ENCODE measurements at regions not wholly inside any gene's neighbourhood (a gene's known extent, or its start where the extent isn't known, plus 50 kb on each side); places are given as distances from the start of the nearest gene placed in this dataset.

DNA sequence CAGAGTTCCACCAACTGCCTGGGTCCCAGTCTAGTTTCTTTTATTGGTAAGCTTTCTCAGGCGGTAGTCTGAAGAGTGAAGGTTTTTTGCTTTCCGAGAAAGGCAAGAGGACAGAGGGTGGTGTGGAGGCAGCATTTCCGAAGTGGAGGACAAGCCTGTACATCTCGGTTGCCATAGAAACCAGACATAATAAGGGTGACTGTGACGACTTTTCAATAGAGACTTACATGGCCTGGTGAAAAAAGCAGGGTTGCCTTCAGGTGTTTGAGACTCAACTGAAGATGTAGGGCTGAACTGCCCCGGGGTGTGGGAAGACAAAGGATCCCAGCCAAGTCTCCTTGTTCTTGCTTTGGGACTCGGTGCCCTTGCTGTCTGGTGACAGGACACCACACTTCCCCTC lies 53.6 kb upstream of the RAB40AL start:
- ATAC-seq (ENCODE audit: poor library complexity) (no peak), DNase-seq (no peak)
- intact Hi-C loops (cut with DNase I) = no loop called here
